H1 (cell line): ENCODE measurements at regions not wholly inside any gene's neighbourhood (a gene's known extent, or its start where the extent isn't known, plus 50 kb on each side); places are given as distances from the start of the nearest gene placed in this dataset.

ENCODE experiments used
- SIRT6 ChIP-seq: IDR thresholded peaks from one replicate; pipeline ENCODE4 v1.7.1; 2012; ENCODE audit warnings: low read length, inconsistent platforms
- TF ChIP-seq, protein P1 (sequence below): IDR thresholded peaks from 2 replicates; pipeline ENCODE4 v1.6.1; 2012; ENCODE audit warnings: low read length, inconsistent platforms
- TF ChIP-seq, protein P2 (sequence below): fragments of 300-600 bp; sonication (generic); IDR thresholded peaks from 2 replicates; pipeline ENCODE4 v1.7.1; 2012; ENCODE audit warnings: low read length, moderate library complexity, mild to moderate bottlenecking, inconsistent platforms; ENCODE audit not compliant: insufficient replicate concordance

DNA sequence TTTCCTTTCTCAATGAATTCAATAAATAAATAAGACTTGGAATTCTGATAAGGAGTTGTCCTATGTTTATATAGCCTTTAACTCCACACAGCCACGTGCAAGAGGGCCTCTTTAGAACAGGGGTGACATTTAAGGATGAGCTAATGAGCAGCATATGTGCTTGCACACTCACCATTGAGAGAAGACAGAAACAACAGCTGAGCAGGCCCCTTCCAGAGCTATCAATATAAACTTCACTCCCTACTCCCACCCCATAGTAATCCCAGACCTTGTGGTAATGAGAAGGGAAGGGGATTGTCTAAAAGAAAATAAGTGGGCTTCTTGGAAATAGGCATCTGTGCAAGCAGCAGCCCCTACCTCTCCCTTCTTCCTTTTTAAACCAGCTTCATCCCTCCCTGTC, 176.0 kb downstream of the SEC16B start (continued):
- TF ChIP-seq, protein P1, sequence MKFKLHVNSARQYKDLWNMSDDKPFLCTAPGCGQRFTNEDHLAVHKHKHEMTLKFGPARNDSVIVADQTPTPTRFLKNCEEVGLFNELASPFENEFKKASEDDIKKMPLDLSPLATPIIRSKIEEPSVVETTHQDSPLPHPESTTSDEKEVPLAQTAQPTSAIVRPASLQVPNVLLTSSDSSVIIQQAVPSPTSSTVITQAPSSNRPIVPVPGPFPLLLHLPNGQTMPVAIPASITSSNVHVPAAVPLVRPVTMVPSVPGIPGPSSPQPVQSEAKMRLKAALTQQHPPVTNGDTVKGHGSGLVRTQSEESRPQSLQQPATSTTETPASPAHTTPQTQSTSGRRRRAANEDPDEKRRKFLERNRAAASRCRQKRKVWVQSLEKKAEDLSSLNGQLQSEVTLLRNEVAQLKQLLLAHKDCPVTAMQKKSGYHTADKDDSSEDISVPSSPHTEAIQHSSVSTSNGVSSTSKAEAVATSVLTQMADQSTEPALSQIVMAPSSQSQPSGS: no peak
- TF ChIP-seq, protein P2, sequence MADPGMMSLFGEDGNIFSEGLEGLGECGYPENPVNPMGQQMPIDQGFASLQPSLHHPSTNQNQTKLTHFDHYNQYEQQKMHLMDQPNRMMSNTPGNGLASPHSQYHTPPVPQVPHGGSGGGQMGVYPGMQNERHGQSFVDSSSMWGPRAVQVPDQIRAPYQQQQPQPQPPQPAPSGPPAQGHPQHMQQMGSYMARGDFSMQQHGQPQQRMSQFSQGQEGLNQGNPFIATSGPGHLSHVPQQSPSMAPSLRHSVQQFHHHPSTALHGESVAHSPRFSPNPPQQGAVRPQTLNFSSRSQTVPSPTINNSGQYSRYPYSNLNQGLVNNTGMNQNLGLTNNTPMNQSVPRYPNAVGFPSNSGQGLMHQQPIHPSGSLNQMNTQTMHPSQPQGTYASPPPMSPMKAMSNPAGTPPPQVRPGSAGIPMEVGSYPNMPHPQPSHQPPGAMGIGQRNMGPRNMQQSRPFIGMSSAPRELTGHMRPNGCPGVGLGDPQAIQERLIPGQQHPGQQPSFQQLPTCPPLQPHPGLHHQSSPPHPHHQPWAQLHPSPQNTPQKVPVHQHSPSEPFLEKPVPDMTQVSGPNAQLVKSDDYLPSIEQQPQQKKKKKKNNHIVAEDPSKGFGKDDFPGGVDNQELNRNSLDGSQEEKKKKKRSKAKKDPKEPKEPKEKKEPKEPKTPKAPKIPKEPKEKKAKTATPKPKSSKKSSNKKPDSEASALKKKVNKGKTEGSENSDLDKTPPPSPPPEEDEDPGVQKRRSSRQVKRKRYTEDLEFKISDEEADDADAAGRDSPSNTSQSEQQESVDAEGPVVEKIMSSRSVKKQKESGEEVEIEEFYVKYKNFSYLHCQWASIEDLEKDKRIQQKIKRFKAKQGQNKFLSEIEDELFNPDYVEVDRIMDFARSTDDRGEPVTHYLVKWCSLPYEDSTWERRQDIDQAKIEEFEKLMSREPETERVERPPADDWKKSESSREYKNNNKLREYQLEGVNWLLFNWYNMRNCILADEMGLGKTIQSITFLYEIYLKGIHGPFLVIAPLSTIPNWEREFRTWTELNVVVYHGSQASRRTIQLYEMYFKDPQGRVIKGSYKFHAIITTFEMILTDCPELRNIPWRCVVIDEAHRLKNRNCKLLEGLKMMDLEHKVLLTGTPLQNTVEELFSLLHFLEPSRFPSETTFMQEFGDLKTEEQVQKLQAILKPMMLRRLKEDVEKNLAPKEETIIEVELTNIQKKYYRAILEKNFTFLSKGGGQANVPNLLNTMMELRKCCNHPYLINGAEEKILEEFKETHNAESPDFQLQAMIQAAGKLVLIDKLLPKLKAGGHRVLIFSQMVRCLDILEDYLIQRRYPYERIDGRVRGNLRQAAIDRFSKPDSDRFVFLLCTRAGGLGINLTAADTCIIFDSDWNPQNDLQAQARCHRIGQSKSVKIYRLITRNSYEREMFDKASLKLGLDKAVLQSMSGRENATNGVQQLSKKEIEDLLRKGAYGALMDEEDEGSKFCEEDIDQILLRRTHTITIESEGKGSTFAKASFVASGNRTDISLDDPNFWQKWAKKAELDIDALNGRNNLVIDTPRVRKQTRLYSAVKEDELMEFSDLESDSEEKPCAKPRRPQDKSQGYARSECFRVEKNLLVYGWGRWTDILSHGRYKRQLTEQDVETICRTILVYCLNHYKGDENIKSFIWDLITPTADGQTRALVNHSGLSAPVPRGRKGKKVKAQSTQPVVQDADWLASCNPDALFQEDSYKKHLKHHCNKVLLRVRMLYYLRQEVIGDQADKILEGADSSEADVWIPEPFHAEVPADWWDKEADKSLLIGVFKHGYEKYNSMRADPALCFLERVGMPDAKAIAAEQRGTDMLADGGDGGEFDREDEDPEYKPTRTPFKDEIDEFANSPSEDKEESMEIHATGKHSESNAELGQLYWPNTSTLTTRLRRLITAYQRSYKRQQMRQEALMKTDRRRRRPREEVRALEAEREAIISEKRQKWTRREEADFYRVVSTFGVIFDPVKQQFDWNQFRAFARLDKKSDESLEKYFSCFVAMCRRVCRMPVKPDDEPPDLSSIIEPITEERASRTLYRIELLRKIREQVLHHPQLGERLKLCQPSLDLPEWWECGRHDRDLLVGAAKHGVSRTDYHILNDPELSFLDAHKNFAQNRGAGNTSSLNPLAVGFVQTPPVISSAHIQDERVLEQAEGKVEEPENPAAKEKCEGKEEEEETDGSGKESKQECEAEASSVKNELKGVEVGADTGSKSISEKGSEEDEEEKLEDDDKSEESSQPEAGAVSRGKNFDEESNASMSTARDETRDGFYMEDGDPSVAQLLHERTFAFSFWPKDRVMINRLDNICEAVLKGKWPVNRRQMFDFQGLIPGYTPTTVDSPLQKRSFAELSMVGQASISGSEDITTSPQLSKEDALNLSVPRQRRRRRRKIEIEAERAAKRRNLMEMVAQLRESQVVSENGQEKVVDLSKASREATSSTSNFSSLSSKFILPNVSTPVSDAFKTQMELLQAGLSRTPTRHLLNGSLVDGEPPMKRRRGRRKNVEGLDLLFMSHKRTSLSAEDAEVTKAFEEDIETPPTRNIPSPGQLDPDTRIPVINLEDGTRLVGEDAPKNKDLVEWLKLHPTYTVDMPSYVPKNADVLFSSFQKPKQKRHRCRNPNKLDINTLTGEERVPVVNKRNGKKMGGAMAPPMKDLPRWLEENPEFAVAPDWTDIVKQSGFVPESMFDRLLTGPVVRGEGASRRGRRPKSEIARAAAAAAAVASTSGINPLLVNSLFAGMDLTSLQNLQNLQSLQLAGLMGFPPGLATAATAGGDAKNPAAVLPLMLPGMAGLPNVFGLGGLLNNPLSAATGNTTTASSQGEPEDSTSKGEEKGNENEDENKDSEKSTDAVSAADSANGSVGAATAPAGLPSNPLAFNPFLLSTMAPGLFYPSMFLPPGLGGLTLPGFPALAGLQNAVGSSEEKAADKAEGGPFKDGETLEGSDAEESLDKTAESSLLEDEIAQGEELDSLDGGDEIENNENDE: no peak
- no peak for TF ChIP-seq SIRT6
